Epithelial cell of proximal tubule (primary cell): ENCODE measurements at regions not wholly inside any gene's neighbourhood (a gene's known extent, or its start where the extent isn't known, plus 50 kb on each side); places are given as distances from the start of the nearest gene placed in this dataset.
A peak's percentile ranks its signal among the peaks of the same experiment; 100 is the strongest.

Experiments
- DNase-seq: peaks from one replicate; pipeline ENCODE4 v3.0.0-alpha.2; 2011; ENCODE audit warnings: low read depth
- H3K4me3 ChIP-seq: 2 replicates; pipeline ENCODE4 v1.5.1; 2011; ENCODE audit warnings: low read depth, mild to moderate bottlenecking, low read length
- TF ChIP-seq, protein P1 (sequence below): conservative IDR thresholded peaks from 2 replicates; pipeline ENCODE4 v1.5.1; 2012; ENCODE audit warnings: low read depth, mild to moderate bottlenecking, low read length

DNA sequence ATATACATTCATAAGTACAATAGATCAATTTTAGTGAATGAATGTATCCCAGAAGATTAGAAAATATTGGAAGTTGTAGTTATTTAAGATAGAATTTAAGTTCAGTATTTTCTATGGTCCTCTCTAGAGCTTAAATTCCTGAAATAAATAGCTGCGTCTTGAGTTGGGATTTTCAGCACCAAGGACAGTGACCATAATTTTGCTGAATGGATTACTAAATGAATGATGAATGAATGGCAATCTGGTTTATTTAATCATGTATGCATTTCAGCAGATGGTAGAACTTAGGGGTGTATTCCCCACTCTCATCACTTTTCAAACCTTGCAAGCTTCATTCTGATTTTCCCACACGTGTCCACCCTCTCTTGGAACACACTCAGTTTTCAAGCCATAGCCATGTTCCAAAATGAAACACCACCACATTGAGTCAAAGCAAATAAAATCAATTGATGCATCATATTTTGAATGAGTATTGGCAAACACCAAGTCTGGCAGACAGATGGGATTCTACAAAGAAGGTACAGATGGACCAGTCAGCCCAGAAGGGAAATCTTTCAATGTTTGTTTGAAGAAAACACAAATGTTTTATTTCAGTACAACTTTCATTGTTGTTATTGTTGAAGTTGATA lies 362.2 kb upstream of the NXPH2 start:
- DNase-seq, result peak; percentile 1

DNA sequence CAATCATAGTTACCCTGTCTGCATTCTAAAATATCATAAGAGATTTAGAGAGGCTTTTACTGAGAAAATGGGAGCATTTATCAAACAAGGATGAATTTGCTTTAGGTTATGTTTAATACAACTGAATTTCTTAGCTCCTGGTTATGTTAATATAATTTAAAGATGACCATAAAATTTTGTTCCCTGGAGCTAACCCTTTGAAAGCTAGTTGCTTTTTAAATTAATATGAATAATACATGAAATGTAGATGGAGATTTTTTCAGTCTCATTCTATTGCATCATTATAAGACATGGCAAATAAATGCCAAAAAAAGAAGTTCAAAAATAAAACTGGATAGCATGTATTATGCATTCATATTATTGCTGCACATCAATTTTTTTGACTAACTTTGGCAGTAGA lies 344.1 kb upstream of the NXPH2 start:
- TF ChIP-seq, protein P1, sequence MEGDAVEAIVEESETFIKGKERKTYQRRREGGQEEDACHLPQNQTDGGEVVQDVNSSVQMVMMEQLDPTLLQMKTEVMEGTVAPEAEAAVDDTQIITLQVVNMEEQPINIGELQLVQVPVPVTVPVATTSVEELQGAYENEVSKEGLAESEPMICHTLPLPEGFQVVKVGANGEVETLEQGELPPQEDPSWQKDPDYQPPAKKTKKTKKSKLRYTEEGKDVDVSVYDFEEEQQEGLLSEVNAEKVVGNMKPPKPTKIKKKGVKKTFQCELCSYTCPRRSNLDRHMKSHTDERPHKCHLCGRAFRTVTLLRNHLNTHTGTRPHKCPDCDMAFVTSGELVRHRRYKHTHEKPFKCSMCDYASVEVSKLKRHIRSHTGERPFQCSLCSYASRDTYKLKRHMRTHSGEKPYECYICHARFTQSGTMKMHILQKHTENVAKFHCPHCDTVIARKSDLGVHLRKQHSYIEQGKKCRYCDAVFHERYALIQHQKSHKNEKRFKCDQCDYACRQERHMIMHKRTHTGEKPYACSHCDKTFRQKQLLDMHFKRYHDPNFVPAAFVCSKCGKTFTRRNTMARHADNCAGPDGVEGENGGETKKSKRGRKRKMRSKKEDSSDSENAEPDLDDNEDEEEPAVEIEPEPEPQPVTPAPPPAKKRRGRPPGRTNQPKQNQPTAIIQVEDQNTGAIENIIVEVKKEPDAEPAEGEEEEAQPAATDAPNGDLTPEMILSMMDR, result no peak
- DNase-seq, result no peak

More for the DNA sequence above, 362.2 kb upstream of the NXPH2 start:
- H3K4me3 ChIP-seq, result no peak overlapping the region
- TF ChIP-seq, protein P1, result no peak

DNA sequence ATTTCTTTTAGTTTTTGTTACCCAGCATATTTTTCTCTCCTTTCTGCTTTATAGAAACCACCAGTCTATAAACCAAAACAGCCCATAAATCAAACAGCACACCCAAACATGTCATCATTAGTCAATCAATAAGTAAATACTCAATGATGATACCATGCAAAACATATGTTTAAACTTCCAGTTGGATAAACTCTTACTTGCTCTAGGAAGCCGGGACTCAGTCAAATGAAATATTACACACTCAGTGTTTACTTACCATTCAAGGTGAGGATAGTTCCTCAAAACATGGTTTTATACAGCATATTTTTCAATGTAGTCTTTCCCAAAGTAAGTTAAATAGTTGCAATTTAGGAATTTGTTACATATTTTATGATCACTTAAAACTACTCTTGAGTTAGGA lies 343.6 kb upstream of the NXPH2 start:
- DNase-seq, result no peak
- no peak overlapping the region for H3K4me3 ChIP-seq
- TF ChIP-seq, protein P1, result no peak

More for the DNA sequence above, 344.1 kb upstream of the NXPH2 start:
- H3K4me3 ChIP-seq, result no peak overlapping the region

GRCh38 chr2:139122711-139123158 lies 342.5 kb upstream of the NXPH2 start:
- no peak overlapping the region for H3K4me3 ChIP-seq
- TF ChIP-seq, protein P1, result no peak
- peak; percentile 64 for DNase-seq

DNA sequence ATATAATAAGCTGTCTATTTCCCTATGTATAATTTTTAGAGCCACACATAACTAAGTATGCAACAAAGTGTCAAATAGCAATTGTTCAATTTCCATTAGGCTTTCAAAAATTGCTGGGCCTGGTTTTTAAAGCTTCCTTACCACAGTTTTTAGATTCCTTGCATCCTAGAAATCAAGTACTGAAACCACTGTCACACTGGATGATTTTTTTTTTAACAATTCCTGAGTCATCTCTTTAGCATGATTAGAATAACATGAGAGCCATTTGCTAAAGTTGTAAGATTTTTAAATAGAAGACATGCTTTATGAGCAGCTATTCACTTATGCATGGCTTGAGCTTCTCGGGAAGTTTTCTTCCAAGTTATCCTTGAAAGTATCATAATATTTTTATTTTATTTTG lies 319.5 kb upstream of the NXPH2 start:
- H3K4me3 ChIP-seq, result no peak overlapping the region
- DNase-seq, result peak; percentile 10
- TF ChIP-seq, protein P1, result no peak

- DNase-seq, result no peak
- H3K4me3 ChIP-seq, result no peak overlapping the region
- TF ChIP-seq, protein P1, result no peak
These were observed 318.8 kb upstream of the NXPH2 start for GRCh38 chr2:139098961-139099360.

GRCh38 chr2:139083121-139083520 lies 302.9 kb upstream of the NXPH2 start:
- TF ChIP-seq, protein P1, result no peak
- no peak overlapping the region for H3K4me3 ChIP-seq
- DNase-seq, result no peak
